Hematopoietic multipotent progenitor cell treated with erythropoietin and hydrocortisone succinate and interleukin-3 and kit ligand, for 15 days (in vitro differentiated cells): ENCODE measurements at regions not wholly inside any gene's neighbourhood (a gene's known extent, or its start where the extent isn't known, plus 50 kb on each side); places are given as distances from the start of the nearest gene placed in this dataset.
"Not testable (repeated sequence)": the region's sequence is repeated elsewhere in the genome, so short reads cannot be mapped to it uniquely, and the experiment has no call there.

Experiments
- DNase-seq: peaks from one replicate; pipeline ENCODE4 v3.0.0-alpha.2; 2015; ENCODE audit warnings: low spot score

DNA sequence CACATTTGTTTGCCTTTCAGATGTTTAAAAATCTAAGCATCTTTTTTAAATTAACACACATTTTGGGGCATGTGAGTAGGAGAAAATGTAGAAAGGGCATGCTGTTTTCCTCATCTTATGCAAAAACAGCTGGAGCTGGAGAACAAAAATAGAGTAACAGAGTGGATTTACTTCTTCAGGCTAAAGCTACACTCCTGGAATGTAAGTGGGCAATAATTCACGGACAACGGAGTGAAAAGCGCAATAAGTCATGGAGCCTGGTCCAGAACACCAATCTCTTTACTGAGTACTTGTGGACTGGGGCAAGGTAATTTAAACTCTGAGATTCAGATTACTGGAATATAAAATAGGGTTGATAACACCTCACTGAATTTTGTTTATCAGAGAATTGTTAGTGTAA, 1018.8 kb upstream of the HS3ST1 start:
- DNase-seq, result no peak

DNA sequence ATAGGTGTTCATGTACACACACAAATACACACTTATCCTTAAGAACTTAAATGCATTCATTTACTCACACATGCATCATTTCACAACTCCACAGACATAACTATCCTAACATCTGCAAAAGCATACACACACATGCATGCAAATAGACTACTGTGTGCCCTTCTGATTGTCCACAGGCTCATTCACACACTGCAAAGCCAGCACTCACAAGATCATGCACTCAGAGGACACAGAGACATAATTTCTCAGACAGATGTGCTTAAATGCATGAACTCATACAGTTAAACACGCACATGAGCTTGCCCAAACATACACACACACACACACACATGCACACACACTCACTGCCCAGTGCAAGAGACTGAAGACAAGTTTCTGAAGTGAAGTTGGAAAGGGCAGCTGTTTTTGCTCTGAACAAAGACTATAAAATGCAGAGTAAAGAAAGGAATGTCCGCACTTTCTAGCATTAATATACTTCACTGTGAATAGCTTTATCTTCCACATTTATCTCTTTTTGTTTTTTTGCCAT, 1018.0 kb upstream of the HS3ST1 start:
- no peak for DNase-seq

DNA sequence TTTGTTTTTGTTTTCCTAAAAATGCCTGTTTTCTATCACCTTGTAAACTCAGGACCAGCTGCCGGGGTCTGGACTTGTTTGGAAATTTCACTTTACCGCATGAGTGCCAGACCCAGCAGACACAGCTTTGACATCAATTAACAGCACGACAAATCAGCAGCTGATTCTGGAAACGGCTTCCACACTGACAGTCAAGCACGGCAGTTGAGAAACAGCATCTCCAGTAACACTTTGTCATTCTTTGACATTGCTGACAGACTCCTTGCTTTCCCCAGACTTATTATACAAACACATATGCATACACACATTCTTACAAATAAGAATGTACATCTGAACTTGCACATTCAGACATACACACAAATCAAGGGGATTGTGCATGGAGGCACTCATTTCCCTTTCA, 1017.6 kb upstream of the HS3ST1 start:
- DNase-seq, result no peak

DNA sequence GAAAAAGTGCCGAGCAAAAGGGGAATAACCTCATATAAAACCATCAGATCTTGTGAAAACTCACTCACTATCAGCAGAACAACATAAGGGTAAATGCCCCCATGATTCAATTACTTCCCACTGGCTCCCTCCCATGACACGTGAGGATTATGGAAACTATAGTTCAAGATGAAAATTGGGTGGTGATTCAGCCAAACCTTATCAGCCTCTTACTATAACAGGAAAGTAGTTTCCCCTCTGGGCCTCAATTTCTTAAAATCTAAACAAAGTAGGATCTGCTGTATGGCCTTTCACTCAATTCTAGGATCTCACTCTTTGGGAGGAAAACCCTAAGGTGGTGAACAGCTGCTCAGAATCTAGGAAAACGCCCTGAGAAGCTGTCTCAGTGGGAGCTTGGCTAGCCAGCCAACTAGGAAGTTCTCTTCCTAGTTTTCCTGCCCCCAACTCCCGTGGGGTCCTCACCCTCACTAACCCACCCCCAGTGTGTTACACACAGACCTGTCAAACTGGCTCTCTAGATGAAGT, 1017.1 kb upstream of the HS3ST1 start:
- no peak for DNase-seq

DNA sequence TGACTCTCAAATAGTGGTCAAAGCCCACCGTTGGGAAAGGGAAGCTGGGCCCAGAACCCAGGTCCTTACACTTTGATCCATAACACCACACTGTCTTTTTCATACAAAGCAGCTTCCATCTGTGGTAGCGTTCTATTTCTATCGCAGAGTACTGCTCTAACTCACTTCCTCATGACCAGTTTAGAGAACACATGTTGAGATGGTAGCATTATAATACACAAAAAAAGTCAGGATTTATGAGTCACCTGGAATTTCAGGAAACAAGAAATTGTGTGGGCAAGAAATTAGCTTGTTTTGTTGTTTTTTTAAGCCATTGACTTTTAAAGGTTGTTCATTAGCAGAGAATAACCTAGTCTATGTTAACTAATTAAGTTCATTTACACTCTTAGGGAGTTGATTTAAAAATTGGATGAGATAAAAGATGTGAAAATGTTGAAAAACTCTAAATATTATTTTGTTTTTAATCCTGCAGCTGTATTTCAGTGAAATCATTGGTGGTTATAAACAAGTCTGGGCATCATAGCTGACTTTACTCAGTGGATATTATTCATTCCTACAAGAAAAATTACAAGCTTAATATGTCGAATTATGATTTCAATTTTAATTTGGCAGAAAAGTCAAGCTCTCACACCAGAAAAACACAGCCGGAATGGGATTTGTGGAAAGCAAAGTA, 1011.1 kb upstream of the HS3ST1 start:
- DNase-seq, result no peak

DNA sequence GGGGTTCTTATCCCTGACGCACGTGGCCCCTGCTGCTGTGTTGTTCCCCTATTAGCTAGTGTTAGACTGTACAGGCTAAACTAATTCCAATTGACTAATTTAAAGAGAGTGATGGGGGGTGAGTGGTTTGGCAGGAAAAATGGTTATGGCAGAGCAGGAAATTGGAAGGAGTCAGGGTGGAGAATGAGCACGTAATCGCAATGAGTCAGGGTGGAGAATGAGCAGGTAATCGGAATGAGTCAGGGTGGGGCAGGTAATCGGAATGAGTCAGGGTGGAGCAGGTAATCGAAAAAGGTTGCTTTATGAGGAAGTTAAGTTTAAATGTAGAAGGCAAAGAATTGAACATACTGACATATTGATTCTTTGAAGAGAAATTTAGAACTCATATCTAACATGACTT, 1002.6 kb upstream of the HS3ST1 start:
- not testable (repeated sequence) for DNase-seq

DNA sequence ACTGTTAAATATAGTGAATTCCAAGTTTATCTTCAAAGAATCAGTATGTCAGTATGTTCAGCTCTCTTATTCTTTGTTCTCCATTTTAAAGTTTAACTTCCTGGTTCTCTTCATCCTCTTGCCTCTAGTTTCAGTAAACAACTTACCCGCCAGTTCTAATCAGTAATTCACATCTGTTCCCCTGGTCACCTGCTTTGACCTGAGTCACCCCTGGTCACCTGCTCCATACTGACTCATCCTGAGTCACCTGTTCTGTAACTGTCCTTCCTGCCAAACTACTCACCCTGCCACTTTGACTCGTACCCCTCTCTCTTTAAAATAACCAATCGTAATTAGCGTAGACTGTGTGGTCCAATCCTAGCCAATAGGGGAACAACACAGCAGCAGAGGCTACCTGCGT, 992.7 kb upstream of the HS3ST1 start:
- DNase-seq, result no peak

DNA sequence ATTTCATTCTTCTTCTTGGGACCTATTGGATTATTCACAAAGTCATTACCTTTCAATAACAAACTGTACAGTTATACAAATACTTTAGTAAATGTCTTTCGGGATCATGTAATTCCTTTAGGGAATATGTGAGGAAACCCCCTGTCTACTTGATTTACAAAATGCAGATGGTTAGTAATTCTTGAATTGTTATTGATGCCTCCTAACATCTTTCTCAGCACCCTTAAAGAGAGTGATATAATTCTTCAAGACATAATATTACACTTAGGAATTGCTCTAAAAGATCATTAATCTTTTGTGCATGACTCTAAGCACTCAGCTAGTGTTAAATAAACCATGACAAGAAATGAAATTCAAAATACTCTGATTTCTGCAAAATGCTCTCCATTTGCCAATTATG, 988.1 kb upstream of the HS3ST1 start:
- no peak for DNase-seq

DNA sequence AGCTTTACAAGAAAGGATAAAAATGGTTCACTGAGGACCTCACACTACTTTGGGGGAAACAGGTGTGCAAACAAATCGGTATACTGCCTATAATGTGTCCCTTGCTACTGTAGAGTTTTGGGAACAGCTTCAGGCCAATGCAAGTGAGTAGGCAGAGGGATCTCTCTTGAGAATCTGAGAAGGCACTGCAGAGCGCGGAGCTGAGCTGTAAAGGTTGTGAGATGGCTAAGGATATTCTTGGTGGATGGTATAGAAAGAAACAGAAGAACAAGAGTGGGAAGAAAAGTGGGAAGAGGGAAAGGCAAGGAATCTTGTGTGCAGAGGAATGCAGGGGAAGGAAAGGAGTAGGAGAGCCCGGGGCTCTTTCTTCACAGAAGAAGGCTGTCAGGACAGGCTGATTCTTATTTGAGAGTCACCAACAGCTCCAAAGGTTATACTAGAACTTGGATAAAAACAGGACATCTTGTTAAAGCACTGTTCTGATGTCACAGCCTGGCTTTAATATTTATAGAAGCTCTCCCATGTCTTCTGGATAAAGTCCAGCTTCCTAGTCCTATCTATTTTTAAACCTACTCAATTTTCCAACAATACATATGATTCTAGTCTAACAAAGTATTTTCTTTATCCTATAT, 985.6 kb upstream of the HS3ST1 start:
- no peak for DNase-seq

DNA sequence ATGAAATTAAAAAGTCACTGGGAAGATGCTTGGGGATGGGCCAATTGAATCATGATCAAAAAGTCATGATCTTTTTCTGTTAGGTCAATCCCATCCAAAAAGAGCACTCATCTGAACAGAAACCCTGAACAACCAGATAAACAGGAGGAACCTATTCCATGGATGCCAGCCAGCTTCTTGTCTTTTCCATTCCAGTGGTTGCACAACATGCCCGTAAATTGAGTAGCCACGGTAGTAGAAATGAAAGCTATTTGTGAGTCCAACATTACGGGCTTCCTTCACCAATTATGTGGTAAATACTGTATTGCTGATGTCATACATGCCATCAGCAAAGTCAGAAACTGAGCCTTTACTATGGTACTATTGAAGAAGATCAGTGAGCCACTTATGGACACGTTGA, 982.4 kb upstream of the HS3ST1 start:
- no peak for DNase-seq

DNA sequence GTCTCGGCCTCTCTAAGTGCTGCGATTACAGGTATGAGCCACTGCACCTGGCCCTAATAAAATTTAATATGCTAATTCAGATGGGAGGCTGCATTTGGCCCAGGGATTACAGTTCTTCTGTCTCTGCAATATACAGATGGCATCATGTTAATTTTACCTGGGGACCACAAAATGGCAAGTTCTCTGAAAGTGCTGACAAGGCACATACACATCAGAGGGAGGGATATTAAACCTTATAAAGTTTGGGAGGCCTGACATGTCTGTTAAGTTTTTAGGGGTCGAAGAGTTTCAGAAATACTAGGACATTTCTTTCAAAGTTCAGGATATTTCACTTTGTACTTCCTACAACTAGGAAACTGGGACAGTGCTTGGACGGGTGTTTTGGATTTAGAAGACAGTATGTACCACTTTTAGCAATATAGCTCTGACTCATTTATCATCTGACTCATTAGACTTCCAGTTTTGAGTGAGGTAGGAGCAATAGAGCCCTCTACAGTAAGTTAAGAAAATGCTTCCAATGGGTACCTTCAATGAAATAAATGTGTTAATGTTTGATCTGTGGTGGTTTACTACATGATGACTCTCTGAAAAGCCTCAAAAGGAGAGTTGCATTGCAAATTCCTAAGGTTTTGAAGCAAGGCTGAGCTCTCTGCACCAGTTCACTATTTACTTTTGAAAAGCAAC, 981.0 kb upstream of the HS3ST1 start:
- no peak for DNase-seq

DNA sequence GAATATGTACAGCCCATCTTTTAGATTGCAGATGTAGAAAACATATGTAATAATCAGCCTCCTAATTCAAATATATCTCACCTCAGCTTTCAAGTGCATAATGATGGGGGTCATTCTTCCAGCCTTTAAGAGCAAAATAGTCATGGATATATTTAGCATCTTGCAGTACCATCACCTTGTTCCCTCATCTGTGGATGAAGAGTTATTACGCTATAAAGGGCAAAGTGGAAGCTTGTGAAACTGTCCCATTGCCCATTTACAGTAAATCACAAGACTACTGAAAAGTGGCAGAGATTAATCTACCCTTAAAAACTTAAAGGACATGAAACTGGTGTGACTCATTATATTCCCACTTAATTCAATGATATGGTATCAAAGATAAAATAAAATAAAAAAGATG, 979.7 kb upstream of the HS3ST1 start:
- no peak for DNase-seq

DNA sequence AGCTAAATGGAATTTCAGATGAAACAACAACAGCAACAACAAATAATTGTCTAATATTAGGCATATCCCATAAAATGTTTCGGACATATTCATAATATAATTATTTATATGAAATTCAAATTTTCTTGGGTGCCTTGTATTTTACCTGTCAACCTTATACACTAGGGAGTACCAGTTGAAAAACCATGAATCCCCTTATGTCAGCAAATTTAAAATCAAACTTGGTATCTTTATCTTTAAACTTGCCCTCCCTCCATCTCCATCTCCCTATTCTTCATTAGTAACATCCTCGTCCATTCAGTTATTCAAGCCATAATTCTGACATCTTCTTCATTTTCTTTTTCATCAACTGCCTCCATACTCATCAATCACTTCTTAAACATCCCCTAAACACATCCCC, 974.5 kb upstream of the HS3ST1 start:
- DNase-seq, result no peak

DNA sequence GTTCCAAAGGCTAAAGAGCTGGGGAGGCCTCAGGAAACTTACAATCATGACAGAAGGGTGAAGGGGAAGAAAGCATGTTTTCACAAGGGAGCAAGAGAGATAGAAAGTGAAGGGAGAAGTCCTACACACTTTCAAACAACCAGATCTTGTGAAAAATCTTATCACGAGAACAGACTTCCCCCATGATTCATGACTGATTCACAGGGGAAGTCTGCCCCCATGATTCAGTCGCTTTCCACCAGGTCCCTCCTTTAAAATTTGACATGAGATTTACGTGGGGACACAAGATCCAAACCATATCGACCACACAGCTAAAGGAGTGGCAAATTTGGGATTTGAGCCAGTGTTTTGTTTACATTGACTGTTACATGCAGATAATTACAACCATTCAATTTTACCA, 971.1 kb upstream of the HS3ST1 start:
- DNase-seq, result no peak

DNA sequence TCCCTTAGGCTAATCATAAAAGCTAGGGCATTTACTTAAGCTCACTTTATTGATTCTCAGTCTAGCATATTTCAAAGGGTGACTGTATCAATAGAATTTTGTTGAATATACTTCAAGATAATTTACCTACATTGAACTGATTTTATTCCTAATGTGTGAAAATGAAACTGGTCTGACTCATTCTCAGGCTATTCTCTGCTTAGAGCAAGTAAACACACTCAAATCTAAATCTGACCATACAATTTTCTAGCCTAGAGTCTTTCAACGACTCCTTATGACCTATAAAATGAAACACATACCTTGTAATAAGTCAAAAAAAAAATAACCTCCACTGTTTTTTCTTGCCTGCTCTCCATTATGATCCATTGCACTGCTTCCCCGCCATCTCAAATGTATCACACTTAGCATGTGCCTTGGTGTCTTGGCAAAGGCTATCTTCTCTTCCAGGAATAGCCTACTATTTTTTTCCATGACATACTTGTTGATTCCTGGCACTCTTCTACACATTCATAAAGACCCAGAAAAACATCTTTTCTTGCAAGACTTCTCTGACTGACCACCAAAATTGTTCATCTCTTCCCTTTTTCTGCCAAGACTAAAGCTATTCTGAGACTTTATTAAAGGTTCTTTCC, 965.1 kb upstream of the HS3ST1 start:
- DNase-seq, result no peak

DNA sequence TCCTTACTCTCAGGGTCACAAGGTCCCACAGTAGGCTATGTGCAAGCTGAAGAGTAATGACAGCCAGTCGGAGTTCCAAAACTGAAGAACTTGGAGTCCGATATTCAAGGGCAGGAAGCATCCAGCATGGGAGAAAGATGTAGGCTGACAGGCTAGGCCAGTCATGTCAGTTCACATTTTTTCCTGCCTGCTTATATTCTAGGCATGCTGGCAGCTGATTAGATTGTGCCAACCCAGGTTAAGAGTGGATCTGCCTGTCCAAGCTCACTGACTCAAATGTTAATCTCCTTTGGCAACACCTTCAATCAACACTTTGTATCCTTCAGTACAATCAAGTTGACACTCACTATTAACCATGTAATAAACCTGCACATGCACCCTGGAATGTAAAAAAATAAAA, 960.9 kb upstream of the HS3ST1 start:
- no peak for DNase-seq

DNA sequence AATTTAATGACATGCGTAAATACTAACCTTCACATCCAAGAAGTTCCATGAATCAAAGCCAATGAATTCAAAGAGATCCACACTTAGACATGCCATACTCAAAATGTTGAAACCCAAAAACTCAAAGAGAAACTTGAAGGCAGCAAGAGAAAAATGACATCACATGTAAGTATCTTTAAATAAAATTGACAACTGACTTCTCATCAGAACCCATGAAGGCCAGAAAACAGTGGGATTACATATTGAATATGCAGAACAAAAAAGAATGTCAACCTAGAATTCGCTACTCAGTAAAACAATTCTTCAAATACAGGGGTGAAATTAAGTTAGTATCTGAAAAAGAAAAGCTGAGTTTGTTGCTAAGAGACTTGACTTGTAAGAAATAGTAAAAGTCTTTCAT, 953.9 kb upstream of the HS3ST1 start:
- no peak for DNase-seq

DNA sequence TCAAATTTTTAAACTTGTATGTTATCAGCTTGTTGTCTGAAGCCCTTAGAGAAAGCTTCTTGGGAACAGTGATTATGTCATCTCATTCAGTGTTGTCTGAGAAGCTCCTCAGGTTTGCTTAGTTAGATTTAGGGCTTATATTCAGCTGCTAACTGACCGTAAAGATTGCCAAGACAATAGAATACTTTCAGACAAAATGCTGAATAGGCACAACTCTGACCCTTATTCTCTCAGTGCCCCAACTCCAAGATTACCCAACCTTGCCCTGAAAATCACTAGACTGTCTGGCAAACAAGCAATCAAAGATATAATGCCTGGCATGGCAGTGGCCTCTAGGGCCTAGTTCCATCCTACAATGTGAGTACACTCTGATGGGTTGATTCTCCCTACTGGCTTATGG, 950.5 kb upstream of the HS3ST1 start:
- DNase-seq, result no peak

DNA sequence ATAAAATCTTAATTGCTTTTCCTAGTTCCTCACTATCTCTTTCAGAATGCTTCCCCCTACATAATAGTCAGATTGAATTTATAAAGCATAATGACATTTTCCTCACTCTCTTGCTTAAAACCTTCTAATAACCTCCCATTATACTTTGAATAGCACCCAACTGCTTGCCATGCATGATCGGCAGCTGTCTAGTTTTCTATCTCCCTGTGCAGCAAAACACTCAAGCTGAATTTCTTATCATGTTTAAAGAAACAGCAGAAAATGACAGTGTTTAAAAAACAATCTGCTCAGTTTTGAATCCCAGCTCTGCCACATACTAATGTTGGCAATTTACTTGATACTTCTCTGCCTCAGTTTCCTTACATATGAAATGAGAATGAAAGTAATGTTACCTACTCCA, 947.1 kb upstream of the HS3ST1 start:
- DNase-seq, result no peak

DNA sequence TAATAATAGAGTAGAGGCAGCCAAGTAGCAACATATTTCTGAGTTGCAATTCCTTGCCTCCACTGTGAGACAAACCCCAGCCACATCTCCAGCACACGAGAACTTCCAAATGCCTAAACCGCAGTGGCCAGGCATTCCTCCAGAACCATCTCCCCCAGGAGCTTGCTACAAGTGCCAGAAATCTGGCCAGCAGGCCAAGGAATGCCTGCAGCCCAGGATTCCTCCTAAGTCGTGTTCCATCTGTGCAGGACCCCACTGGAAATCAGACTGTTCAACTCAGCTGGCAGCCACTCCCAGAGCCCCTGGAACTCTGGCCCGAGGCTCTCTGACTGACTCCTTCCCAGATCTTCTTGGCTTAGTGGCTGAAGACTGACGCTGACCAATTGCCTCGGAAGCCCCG, 937.2 kb upstream of the HS3ST1 start:
- not testable (repeated sequence) for DNase-seq

DNA sequence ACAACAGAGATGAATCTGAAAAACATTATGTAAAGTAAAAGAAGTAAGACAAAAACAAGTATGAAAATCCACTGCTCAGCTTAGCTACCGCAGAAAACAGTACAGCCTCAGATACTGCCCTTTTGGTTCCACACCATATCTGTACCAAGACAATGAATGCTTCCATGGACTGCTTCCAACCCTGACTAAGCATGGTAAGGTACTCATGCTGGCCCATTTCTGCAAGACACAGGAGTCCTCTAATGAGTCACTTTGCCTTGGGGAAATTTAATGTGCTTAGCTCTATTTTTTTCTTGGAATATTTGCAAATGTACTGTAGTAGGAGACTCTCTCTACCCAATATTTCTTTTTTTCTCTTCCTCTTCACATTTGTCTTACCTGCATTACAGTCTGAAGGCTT, 931.7 kb upstream of the HS3ST1 start:
- no peak for DNase-seq

DNA sequence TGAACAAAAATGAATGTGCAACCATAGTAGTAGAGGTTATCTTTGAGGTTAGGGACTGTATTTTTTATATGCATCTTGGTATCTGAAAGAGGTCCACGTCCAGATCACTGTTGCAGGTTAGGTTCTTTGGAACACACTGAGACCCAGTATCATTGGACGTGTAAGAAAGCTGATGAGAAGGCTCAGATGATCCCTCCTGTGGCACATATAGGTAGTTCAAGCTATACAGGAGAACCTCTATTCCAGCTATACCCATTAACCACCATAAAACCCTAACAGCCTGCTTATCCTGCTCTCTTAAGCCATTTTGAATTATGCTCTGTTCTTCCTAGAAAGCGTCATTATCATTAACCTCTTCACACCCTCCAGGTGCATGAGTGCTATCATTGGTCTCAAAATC, 930.7 kb upstream of the HS3ST1 start:
- no peak for DNase-seq

DNA sequence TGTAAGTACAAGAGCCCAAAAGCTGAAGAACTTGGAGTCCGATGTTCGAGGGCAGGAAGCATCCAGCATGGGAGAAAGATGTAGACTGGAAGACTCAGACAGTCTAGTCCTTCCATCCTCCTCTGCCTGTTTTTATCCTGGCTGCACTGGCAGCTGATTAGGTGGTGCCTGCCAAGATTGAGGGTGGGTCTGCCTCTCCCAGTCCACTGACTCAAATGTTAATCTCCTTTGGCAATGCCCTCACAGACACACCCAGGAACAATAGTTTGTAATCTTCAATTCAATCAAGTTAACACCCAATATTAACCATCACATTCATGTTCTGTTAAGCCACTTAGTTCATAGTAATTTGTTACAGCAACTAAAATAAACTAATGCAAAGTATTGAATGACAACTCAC, 904.4 kb upstream of the HS3ST1 start:
- DNase-seq, result not testable (repeated sequence)
